ENCODE measurements at regions not wholly inside any gene's neighbourhood (a gene's known extent, or its start where the extent isn't known, plus 50 kb on each side); places are given as distances from the start of the nearest gene placed in this dataset.
A peak's percentile ranks its signal among the peaks of the same experiment; 100 is the strongest.

DNA sequence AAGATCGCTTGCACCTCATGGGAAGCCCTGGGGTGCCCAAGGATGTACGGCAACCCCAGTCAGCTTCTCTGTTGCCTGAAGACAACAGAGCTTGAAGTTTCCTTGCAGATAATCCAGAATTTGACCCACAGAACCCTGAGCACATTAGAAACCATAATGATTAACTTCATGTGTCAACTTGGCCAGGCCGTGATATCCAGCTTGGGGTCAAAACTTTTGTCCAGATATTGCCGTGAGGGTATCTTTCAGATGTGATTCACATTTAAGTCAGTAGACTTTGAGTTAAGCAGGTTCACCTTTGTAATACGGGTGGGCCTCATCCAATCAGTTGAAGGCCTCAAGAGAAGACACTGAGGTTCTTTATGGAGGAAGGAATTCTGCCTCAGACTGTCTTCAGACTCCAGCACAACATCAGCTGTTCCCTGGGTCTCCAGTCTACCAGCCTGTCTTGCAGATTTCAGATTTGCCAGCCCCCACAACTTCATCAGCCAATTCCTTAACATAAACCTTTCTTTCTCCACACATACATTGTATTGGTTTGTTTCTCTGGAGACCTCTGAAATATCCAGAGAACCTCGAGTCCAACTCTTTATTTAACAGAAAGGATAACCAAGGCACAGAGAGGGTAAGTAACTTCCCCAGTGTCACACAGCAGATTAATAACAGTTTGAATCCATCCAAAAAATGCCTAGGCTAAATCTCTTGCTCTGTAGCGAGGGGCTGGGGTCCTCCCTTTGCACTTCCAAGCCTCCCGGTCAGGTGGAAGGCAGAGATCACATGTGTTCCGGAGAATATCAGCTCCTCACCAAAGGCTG lies 171.1 kb downstream of the SALL1 start:
- Histone ChIP-seq H4K8ac (ENCODE audit: extremely low read depth, insufficient read depth, low read length) (no peak overlapping the region; the same call in 1 of the 2 replicates), H3K23me2 (ENCODE audit: low read depth, low read length) (no peaks in the 10 kb centered on the region), H2BK15ac (ENCODE audit: low read length) (no peak overlapping the region), H3K56ac (replicated peaks; ENCODE audit: insufficient read length, low read depth, low read length) (no peak overlapping the region), H3K79me1 (ENCODE audit: low read depth, low read length) (no peaks in the 10 kb centered on the region; the same call in 1 of the 2 replicates), H2AK5ac (ENCODE audit: low read depth, low read length) (no peak overlapping the region), H2AFZ (ENCODE audit: low read length) (no peak overlapping the region), H2BK12ac (ENCODE audit: low read depth, low read length) (no peak overlapping the region), H2BK20ac (ENCODE audit: low read length) (no peak overlapping the region), H3K4me1 (replicated peaks in 1 of 4; ENCODE audit: control insufficient read depth in 3 of 4, insufficient read depth in 4 of 4, low read length in 3 of 4) (no peaks in the 10 kb centered on the region), H3K4ac (replicated peaks; ENCODE audit: insufficient read length, low read depth, low read length) (no peak overlapping the region), H3K14ac (ENCODE audit: insufficient read length) (no peak overlapping the region), H3K36me3 (ENCODE audit: control insufficient read depth in 2 of 4, insufficient read depth in 4 of 4, low read length in 3 of 4) (no peaks in the 10 kb centered on the region), H3K18ac (ENCODE audit: extremely low read depth, low read length) (no peak overlapping the region), H4K20me1 (replicated peaks in 1 of 2; ENCODE audit: control insufficient read depth in 1 of 2, insufficient read depth in 2 of 2, low read length in 2 of 2) (no peaks in the 10 kb centered on the region), H3K9ac (replicated peaks in 1 of 4; ENCODE audit: extremely low read depth in 1 of 4, low read depth in 3 of 4, low read length in 3 of 4) (no peak overlapping the region), H4K91ac (replicated peaks; ENCODE audit: insufficient read length, low read length) (no peak overlapping the region), H2BK120ac (replicated peaks; ENCODE audit: low read depth, low read length) (no peak overlapping the region), H3K23ac (ENCODE audit: insufficient read length) (no peak overlapping the region), H3K79me2 (ENCODE audit: control insufficient read depth in 1 of 2, insufficient read depth in 2 of 2, low read length in 2 of 2) (no peaks in the 10 kb centered on the region), H3K4me3 (ENCODE audit: extremely low read depth in 1 of 4, insufficient read depth in 2 of 4, low read depth in 3 of 4, low read length in 4 of 4) (no peak overlapping the region), H3K4me2 (ENCODE audit: insufficient read depth in 1 of 2, low read depth in 2 of 2, low read length in 2 of 2) (no peak overlapping the region), H2BK5ac (ENCODE audit: low read depth, low read length) (no peak overlapping the region), H3K9me3 (ENCODE audit: insufficient read depth in 2 of 2, low read depth in 1 of 2, low read length in 1 of 2) (no peaks in the 10 kb centered on the region), H3K27ac (ENCODE audit: low read depth, low read length) (no peak overlapping the region), H4K5ac (ENCODE audit: insufficient read length, low read depth, low read length) (no peak overlapping the region), H3K27me3 (replicated peaks in 1 of 4; ENCODE audit: control insufficient read depth in 3 of 4, extremely low read depth in 1 of 4, insufficient read depth in 3 of 4, low read length in 3 of 4) (no peaks in the 10 kb centered on the region)
- ChIA-PET CTCF (ENCODE audit: partially characterized antibody) (interaction anchor here (0.9 kb wide), 1 partner anchor 488 kb away, joined by 3 read pairs; no protein-coding TSS in a partner anchor), POLR2A (ENCODE audit: partially characterized antibody) (no interaction called here)
- no peak for TF ChIP-seq CREB1 (IDR thresholded peaks at IDR 0.05)
- peak; percentile 33; the same call in 1 of the 2 replicates for TF ChIP-seq KDM1A (IDR thresholded peaks at IDR 0.05; ENCODE audit: borderline replicate concordance, low read length)
- FAIRE-seq (no peak), DNase-seq (ENCODE audit: low read depth in 1 of 2, low spot score in 2 of 2) (no peak)
- 90% methylated on average over 9 of the region's 9 CpGs; no CpG with 5 or more reads in 1 of the 2 experiments for WGBS, 2 experiments (ENCODE audit: extremely low coverage in 1 of 2, insufficient coverage in 1 of 2, insufficient read length in 1 of 2, insufficient replicate concordance in 2 of 2, low coverage in 1 of 2, low lambda C conversion rate in 2 of 2, missing lambda C conversion rate in 1 of 2)
